ENCODE measurements at regions not wholly inside any gene's neighbourhood (a gene's known extent, or its start where the extent isn't known, plus 50 kb on each side); places are given as distances from the start of the nearest gene placed in this dataset.

DNA sequence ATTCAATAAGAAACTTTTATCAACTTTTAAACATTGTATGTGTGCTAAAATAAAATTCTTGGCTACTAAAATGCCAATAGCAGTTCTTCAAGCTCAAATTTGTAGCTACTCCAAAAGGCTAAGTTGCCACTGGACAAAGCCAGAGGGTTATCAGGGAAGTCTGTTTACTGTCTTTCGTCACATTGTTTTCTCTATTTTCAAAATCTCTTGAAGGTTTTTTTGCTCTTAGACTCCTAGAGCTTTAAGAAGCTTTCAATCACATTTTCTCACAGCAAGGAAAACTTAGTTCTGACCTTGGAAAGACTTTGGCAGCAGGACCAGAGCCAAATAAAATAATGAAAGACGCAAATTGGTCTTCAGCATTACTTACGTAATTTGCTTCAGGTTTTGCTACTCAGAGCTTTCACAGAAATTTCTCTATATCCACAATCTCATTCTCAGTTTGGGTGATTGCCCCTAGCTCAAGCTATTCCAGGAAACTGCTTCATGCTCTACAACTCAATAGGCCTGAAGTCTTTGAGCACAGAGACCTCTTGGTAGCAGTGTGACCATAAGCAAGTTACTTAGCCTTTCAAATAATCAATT is 257.7 kb downstream of the GABRG2 start:
- DNase-seq, result no peak

DNA sequence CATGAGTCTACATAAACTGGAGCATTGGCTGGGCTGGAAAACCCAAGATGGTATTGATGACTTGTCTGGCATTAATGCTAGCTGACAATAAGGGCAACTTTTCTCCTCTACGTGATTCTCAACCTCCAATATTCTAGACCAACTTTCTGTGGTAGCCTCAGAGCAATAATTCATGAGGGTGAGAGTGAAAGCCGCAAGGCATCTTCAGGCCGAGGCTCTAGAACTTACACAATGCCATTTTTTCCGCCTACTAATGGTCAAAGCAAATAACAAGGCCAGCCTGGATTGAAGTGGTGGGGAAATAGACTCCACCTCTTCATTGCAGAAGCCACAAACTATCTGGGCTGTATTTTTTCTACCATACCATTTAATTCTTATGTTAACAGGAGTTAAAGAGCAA is 267.4 kb downstream of the GABRG2 start:
- DNase-seq, result no peak

DNA sequence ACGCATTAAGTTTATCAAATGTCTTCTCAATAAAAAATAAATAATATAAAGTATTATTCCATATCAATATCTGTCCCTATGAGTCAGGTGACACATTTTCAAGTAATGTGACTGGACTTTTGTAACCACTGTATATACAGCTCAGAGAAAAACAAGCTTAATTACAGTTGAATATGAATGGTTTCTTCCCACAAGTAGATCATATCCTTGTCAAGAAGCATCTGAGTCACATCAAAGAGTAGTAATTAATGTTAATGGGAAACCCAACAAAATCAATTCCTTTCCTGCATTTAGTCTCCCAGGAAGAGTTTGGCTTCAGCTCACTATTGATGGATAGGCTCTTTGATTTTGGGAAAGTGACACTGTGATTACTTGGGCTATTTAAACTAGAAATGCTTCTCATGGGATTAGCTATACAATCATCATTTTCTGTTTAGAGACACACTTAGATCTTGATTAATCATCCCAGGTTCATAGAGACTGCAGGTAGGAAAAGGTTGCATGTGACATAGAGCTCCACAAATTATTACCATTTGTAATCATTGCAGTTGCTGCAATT is 292.9 kb downstream of the GABRG2 start:
- no peak for DNase-seq

DNA sequence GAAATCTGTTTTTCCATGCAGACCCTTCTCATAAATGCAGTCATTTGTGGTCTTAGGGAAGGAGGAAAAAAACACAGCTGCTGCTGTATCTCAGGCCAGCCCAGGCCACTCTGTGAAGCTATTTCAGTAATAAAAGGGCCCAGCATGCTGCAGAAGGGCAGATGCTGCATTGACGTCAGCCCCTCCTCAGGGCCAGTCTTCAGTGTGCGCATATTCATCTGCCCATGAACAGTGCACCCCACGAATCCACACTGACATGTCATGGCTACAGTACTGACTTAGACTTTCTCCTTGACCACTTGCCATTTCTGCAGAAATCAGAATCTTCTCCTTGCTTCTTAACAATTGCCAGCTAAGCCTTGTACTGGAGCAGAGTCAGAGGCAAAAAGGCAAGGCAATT is 304.7 kb downstream of the GABRG2 start:
- DNase-seq, result no peak

DNA sequence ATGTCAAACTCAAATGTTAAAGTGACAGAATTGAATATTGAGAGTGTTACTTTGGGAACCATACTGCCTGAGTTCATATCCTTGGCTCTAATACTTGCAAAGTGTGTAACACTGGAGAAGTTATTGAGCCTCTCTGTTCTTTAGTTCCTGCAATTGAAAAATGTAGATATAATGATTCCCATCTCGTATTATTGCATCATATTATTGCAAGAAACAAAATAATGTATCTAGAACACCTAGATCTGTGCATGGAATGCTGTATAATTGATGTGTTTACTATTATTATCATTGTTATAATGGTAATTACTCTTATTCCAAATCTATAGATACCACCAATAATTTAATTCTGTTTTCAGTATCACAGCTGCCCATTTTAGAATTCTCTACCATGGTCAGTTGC is 310.3 kb downstream of the GABRG2 start:
- no peak for DNase-seq

DNA sequence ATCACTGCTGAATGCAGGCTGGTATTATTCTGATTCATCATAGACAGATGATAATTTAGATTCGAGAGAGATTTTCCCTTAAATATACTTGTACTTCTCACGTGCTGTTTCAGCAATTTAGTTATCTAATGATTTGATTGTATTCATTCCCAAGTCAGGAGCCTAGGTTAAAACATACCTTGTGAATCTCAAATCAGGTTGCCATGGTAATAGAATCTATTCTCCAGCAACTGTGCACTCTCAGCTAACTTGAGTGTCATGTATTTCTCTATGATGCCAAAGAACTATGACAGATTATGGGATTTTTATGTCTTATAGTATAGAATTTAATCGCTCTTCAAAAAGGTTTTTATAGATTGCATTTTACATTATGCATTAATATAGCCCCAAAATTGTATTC is 315.3 kb downstream of the GABRG2 start:
- no peak for DNase-seq

DNA sequence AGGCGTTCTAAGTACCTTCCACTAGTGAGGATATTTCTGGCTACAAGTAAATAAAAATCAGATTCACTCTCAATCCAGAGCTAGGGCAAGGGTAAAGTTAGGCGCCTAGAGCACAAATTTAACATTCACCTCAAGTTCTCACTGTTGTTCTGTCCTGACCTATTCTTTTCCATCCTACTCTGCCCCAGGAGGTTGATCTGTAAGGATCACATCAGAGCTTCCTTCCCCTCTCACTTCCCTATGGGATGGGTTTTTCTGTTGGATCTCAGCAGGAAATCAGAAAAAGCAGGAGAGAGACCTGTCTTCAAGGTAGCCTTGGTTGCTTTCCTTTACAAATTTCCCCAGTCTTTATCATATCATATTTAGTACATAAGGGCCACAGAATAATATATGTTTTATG is 316.7 kb downstream of the GABRG2 start:
- DNase-seq, result no peak

DNA sequence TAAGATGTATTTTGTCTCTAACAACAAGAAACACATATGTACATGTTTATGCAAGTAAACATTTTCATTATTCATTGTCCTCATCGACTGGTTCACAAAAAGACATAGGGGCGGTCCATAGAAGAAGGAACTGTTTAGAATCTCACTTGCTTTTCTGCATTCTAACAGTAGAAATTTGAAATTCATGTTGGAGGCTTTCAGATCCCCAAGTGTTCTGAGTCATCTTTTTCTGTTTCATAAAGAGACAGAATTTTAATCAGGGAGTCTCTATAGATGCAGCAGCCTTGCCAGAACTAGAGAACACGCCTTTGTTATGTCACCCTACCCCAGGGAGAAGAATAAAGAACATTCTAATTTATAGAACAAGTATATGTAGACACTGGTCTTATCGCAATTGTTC is 324.3 kb downstream of the GABRG2 start:
- DNase-seq, result no peak

DNA sequence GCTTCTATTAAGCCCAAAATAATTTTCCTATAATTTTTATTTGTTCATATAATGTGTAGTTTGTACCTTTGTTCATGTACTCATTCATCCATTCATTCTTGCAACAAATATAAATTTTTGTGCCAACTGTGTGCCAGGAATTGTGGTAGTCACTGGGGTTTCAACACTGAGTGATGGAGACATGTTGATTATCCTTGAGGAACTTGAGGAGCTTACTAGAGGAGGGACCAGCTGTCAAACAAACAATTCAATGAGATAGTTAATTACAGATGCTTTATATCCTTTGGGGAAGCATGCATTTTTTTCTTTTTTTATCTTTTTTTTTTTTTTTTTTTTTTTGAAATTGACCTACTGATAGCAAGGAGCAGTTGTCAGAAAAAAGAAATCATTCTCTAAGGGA is 324.8 kb downstream of the GABRG2 start:
- no peak for DNase-seq

DNA sequence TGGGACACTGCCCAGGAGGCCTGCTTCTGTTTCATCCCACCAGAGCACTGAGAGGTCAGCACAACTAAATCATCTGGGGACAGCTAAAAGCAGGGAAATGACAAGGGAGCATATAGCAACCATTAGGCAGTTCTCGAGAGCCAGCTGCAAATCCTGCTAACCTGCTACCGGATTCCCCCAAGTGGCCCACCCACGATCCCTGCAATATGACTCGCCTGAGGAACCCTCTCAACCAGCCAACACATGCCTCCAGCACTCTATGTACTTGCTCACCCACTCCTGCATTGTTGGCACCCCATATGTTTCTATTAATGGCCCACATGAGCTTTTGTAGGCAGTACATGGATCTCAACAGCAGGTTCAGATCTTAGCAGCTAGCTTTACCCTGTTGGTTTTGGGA is 326.0 kb downstream of the GABRG2 start:
- DNase-seq, result no peak

DNA sequence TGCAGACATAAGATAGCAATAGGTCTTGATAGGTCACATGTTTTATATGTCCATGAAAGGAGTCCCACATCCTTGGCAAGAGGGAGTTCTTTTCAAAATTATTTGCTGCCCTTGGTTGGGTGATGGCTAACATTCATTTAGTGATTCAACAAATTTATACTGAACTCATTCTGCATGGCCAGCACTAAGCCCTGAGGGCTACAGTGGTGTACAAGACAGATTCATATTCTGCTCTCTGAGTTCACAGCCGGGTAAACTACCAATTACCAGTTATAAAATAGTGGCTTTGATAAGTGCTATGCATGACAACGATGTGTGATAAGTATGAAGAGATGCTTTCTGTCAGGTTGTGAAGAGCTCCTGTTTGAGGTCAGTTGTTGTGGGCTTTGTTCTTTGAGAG is 340.0 kb downstream of the GABRG2 start:
- no peak for DNase-seq

DNA sequence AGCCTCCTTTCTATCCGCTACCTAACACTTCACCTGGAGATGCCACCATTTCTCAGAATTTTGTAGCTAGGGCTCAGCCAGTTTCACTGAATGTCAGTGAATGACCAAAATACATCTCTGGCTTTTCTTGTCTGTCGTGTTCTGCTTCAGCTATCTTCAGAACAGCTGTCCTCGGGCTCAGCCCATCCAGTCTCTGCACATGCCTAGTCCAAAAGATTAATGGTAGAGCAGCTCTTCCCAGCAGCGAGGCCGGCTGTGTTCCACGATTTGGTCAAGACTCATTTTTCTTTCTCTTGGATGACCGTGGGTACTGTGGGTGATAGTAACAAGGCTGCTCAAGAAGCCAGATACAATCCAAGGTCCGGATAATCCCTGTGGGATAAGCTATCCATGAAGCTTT is 342.8 kb downstream of the GABRG2 start:
- no peak for DNase-seq

DNA sequence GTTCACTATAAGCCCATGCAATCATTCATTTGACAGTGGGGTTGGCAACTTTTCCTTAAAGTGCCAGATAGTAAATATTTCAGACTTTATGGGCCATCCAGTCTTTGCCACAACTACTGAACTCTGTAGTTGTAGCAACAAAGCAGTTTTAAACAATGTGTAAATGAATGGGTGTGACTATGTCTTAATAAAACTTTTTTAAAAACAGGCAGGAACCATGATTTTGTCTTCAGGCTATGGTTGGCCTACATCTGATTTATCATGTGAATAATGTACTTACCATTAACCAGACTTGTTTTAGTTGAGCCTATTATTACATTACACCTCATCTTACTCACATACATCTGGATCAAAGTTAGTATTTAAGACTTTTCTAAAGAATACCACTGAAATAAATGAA is 361.6 kb downstream of the GABRG2 start:
- no peak for DNase-seq

DNA sequence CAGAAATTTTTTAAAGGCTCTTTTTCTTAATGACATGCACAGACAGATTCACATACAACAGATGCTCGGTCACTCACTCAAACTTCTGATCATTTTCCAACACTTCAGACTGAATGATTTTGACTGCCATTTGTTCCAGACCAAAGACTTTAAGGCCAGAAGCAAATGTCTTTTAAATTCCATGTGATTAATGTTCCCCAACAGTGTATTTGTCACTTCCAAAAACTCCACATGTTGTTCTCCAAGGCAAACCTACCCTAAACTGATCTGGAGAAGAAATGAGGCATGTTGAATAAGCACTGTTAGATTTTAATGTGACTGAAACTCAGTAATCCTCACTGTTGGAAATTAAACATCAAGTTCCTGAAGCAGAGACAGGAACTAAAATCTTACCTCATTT is 366.7 kb downstream of the GABRG2 start:
- DNase-seq, result no peak

DNA sequence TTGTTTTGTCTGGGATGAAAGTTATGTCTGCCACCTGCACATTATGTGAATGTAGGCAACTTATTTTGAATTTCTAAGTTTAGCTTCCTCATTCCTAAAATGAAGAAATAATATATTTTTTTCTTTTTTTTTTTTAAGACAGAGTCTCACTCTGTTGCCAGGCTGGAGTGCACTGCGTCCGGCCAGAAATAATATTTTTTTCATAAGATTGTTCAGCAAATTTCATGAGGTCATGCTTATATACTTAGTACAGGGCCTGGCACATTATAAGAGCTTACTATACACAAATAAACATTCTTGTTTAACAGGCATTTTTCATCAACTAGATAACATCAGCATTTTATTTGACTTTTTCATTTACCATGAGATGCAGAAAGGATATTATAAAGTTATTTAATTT is 368.5 kb downstream of the GABRG2 start:
- DNase-seq, result no peak

DNA sequence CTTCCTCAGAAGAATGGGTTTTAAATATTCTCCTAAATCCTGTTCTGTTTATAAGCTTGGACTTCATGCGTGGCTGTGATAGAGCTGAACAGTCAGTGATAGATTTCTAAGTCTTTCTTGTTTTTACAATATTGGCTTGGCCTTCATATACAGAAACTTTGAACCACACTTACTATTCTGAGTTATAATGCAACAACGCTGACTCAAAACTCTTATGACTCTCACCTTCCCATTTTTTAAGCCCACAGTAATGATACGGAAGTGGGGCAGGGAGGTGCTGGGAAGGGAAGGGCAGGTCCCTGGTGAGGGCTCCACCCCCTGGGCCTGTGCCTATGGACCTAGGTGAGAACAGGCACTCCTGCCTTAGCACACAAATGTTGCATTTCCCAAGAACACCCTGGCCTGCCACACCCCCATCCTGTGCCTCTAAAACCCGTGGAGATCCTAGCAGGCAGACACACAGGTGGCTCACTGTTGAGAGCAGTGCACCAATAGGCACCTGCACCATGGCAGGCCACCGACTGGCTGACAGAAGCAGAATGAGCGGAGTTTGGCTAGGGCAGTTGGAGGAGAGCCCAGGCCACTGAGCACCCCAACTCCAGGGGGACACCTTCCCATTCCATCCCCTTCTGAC is 376.7 kb downstream of the GABRG2 start:
- DNase-seq, result no peak

DNA sequence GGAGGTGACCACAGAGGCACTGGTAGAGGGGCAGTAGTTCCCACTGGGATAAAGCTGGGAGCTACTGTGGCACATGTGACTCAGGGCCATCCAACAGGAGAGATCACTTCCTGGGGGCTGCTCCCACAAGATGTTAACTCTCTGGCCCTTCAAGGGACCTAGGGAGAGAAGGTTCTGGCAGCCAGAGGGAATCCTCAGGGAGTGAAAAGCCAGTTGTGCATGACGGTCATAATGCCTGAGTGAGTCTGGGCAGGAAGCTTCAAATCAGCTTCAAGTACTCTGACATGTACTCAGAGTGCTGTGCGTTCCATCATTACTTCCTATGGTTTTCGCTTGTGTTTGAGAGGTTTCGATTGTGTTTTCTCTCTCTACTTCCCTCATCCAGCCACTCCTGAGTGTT is 388.5 kb downstream of the GABRG2 start:
- DNase-seq, result no peak

DNA sequence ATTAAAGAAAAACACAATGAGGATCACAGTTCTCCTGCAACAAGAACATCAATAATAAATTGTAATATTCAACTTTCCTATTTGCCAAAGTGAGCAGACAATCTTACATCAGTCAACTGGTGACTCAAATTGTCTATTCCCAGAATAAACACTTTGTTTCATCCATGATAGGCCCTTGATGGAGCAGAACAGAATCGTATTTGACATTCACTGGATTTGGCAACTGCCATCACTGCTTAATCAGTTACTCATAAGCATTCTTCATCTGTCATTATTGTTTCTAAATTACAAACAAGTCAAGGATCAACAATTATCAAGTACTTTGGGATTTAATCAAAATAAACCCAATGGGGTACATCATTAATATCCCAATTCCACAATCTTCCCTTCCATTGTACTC is 398.4 kb downstream of the GABRG2 start:
- no peak for DNase-seq

DNA sequence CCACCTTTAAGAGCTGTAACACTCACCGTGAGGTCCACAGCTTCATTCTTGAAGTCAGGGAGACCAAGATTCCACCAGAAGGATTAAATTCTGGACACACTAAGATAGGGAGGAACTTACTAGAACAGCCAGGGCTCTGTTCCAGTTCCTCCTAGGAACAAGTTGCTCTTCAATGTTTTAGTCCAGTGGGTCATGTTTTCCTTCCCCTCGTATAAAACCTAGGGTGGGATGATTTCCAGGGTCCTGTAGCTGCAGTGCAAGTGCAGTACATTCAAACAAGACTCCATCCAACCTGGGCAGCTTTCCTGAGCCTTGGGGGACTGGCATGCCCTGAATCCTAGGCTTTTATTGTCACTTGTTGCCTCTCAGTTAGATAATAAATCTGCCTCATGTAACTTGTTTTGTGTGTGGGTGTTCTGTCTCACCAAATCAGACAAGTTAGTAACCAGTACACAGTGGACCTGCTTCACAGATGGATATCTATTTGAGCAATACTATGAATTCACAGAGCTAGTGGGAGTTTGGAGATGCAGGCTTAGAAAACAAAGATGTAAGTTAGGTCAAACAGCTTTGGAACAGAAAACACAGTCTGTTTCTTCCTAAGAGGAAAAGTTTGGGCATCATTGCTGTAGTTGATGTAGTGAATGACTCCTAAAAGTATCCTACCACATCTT is 405.6 kb downstream of the GABRG2 start:
- DNase-seq, result no peak

DNA sequence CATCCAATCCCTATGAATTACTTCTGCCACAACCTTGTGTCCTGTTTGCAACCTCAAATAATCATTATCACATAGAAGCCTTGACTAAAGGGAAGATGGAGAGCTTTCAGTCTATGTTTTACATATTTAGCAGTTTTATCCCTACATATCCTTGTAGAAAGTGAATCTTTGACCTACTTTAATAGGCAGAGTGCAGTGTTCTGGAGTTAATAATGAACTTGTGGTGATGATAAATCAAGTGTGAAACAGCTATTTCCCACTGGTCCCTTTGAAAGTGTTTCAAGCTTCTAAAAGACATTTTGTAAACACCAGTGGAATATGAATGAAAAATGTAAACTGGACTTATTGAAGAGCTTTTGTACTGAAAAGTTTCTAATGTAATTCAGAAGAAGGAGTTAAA is 406.7 kb downstream of the GABRG2 start:
- DNase-seq, result no peak

DNA sequence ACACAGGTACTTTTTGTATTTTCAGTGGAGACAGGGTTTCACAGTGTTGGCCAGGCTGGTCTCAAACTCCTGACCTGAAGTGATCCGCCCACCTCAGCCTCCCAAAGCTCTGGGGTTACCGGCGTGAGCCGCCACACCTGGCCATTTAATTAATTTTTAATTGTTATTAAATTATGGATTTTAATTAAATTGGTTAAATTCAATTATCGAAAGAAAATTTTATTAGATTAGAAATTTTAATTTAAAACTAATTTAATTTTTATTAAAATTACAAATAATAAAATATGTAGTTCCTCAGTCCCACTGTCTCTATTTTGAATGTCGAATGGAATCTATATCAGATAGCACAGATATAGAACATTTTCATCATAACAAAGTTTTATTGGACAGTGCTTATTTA is 416.5 kb downstream of the GABRG2 start:
- DNase-seq, result no peak

DNA sequence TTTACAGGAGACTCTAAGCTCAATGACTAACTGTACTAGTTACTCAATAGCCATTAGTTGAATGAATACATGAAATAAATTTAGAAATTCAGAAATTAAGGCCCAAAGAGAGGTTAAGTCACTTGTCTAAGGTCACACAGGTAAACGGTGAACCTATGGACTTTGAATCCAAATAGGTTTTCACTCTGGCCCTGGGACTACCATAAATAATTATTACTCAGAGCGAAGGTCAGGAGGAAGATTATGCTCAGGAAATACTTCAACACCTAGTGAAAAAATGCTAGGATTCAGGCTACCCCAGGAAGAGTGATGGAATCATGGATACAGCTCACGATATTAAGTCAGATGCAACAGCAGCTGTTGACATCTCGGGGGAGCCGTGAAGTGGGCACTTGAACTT is 417.4 kb downstream of the GABRG2 start:
- DNase-seq, result no peak

DNA sequence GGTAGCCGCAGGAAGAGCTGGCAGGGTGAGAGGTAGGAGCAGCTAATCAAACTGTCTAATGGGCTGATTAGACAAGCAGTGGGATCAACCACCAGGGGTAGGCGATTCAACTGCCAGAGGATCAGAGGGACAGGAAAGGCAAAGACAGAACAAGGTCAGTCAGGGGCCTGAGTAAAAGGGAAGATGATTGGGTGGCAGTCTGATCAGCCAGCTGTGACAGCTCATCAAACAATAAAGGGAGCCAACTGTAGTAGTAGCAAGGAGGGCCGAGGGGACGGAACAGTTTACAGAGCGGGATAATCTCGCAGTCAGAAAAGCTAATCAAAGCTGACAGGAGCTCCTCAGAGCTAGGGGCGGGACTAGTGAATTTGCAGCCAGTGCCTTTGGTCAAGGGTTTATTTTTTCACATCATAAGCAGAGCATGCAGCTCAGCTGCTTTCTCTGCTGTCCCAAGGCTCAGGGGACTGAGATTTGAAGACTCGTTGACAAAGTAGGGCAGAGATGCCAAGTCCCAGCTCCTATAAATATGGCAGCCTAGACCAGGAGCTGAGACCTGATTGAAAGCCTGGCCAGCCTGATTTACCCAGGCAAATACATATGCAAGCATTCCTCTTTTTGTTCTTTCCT is 418.2 kb downstream of the GABRG2 start:
- no peak for DNase-seq
